GM18868 (cell line): ENCODE measurements at regions not wholly inside any gene's neighbourhood (a gene's known extent, or its start where the extent isn't known, plus 50 kb on each side); places are given as distances from the start of the nearest gene placed in this dataset.
"Not testable (repeated sequence)": the region's sequence is repeated elsewhere in the genome, so short reads cannot be mapped to it uniquely, and the experiment has no call there.

Experiments used
- ATAC-seq: cut with Tn5 transposase; IDR thresholded peaks from one replicate; pipeline ENCODE4 v1.9.1; 2021; ENCODE audit warnings: mild to moderate bottlenecking, moderate library complexity; ENCODE audit not compliant: unreplicated experiment

DNA sequence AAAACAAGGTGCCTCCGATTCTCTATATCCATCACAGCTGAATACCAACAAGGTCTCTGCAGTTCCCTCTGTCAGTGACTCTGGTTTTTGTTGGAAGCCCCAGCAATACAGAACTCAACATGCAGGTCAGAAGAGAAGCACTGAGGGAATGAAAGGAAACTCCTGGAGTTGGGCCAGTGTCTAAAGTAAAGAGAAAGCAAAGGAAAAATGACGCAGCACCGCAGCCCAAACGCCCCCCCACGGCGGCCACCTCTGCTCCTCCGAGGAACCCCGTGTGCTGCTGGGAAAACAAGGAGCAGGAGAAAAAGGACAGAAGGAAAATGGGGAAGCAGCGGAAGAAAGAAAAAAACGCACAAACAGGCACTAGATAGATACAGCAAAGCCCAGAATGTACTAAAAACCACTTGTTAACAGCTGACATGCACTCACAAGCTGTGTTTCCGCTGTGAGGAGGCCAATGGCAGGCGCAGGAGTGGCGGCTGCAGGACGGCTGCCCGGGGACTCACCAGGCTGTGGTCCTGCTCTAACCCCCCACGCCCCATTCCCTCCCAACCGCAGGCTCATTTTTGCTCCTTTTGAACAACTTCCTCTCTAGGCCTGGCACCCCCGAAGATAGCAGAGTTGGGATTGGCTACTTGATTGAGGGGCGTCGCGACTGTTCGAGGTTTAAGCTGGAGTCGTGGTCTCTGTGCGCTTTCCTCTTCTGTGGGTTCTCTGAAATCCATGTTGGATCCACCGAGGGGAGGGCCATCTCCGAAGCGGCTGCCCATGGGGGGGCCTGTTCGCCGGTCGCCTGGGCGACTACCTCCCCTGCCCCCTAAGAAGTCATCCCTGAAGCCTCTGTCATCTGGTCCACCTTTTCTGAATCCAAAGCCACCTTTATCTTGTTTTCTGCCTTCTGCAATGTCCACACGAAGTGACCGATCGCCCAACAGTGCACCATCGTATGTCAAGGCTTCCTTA, 204.8 kb downstream of the HIBADH start:
- not testable (repeated sequence) for ATAC-seq

DNA sequence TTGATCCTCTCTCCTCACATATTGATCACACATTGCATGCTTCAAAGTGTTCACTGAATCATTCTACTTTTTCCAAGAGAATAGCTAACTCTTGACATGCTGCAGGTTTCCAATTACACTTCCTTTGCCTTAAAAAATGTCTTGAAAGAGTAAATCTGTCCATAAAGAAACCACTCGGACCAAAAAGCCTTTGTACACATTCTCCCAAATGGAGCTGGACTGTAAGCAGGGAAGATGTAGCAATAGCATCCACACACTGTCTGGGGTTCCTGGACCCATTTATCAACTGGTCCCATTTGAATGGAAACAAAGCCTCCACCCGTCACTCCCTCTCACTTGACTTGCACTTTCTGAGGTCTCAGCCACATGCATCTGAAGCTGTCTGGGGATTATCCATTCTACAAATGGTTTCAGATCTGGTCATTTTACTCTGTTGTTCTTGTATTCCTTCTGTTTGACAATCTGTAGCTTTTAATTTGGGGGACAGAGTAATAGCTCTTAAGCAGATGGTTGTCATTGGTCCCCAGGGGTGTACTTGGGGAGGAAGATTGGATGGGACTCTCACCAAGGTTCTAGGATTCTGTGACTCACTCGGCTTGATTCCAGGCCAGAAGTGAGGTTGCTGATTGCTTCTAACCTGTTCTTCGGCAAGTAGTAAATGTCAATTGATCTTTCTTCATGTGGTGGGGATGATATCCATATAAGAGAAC, 203.5 kb downstream of the HIBADH start:
- no peak for ATAC-seq

DNA sequence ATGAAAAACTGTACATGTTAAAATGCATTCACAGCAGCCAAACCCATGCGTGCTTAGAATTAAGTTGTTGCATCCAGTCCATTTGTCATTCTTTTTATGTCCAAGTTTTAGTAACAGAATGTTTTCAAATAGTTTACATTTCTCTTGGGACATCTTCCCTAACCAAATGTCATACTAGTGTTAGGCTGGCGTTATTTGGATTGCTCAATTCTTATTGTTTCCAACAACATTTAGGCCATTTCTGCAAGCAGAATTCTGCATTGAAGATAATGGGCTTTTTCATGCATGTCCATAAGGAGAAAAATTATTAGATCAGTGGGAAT, 203.0 kb downstream of the HIBADH start:
- ATAC-seq: no peak

DNA sequence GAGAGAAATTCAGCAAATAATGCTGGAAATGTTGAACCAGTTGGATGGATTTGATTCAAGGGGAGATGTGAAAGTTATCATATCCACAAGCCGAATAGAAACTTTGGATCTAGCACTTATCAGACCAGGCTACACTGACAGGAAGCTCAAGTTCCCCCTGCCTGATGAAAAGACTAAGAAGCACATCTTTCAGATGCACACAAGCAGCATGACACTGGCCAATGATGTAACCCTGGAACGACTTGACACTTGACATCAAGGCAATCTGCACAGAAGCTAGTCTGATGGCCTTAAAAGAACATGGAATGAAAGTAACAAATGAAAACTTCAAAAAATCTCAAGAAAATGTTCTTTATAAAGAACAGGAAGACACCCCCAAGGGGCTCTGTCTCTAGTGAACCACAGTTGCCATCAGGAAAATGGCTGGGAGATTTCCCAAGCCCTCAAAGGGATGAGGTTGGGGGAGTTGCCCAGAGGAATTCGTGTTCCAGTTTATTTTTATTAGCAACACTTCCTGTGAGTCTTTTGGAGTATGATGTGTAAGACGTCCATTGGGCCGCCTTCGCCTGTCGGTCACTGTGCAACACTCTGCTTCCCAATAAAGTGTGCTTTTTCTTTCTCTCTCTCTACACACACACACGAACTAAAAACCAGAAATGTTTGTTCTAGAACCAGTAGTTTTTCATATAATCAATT, 200.0 kb downstream of the HIBADH start:
- ATAC-seq: no peak

DNA sequence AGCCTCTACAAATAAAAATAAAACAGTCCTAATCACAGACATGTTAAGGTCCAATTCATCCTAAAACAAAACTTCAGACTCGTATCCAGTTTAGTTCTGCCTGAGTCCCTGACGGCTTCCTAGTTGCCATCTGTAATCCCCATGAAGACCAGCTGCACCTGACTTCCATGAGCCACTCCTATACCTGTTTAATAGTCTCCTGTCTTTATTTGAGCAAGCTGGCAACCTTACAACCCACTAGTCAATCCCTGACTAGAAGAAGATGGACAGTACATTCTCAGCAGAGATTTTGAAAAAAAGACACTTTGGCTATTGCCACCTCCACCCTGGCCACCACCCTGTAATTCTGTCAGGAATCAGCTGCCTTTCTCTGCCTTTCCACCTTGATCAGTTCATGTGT, 197.7 kb downstream of the HIBADH start:
- no peak for ATAC-seq

DNA sequence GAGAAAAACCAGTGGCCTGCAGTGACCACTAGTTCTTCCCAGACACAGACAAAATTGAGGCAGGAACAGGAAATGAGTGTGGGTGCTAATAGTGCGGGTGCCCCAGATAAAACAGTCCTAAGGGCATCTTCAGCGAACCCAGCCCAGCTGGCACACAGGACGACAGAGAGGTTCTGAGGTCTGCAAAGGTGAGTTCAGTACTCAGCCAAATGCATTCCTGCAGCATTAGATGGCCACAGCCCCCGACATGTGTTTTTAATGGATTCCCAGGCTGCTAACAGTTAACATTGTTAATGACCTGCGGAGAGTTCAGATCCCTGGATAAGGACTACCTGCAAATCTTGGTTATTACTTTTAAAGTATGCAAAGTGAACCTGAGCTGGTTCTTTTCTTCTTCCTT, 196.0 kb downstream of the HIBADH start:
- no peak for ATAC-seq

DNA sequence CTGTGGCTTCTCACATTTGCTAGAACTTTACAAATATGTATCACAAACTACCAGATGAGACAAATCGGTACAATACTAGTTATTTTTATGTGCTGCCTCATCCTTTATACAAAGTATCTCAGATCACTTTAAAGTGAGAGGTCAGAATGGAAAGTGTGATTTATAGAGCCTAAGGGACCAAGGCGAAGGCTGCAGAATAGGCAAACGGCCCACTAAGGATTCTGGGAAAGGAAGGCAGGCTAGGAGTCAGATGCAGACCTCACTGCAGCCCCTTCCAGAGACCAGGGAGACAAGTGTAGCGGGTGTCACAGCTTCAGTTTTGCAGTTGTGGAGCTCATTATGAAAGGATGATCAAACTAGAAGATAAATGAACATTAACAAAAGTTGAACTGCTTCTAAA, 190.6 kb downstream of the HIBADH start:
- ATAC-seq: no peak
